GM18517 (cell line): ENCODE measurements at regions not wholly inside any gene's neighbourhood (a gene's known extent, or its start where the extent isn't known, plus 50 kb on each side); places are given as distances from the start of the nearest gene placed in this dataset.

Experiments
- ATAC-seq: cut with Tn5 transposase; IDR thresholded peaks from one replicate; pipeline ENCODE4 v1.9.1; 2021; ENCODE audit warnings: mild to moderate bottlenecking, moderate library complexity; ENCODE audit not compliant: unreplicated experiment

- peak; percentile 80 for ATAC-seq
Measured at GRCh38 chr6:2563635-2564034, 187.1 kb downstream of the MYLK4 start.

DNA sequence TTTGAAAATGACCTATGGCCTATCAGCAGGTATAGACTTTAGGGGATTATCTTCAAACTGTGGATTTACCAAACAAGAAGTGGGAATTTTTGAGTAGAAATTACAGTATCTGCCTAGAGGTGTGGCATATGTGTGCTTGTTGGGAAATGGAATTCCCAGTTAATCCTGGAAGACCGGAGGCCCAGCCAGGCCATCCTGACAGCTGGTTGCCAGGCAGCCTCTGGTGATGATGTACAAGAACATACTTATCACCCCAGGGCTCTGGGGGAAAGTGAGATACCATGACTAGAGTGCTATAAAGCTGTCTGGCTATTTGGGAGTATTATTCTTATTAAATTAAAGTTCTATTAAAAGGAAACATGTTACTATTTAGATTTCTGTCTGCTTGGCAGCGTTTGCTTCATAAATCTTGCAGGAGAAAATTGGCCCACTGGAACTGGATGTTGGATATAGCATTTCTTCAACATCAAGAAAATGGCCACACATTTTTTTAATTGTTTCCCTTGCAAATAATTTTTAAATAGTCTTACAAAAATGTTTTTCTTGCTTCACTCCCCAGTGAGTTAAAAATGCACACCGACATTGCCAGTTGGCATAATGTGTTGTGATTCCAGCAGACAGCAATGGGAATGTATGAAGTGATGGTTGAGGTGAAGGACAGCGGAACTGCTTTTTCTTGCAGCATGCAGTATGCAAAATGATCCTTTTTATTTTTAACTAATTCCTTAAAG, 187.8 kb downstream of the MYLK4 start:
- no peak for ATAC-seq

DNA sequence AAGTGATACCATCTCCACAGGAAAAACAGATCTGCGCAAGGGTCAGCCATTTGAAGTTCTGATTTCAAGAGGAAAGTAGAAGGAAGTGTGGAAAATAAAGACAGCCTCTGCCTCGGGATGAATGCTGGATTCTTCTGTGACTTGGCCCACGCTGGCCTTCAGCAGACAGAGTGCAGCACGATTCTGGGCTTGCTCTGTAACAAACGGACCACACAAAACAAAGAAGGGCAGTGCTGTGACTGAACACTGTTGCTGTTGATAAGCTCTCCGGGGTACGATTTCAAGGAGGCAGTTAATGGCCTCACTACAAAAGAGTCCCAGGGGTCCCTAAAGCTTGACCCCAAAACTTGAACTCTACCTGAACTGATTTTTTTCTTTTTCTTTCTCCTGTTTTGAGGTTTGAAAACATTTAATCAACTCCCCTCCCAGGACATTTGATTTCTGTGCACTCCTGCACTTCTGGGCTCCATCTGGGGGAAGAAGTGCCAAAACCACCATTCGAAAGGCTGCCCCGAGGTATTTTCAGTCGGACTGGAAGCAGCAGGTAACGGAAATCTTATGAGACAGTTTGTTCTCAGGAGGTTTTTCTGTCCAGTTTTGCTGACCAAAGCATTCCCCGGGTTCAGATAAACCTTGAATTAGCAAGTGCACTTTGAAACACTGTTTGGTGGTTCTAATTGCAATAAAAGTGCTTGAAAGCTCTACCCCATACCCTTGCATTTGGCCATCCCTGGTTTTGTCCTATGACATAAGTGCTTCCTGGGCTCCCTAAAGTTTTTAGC, 189.6 kb downstream of the MYLK4 start:
- ATAC-seq, result no peak

GRCh38 chr6:2560140-2560818, 190.4 kb downstream of the MYLK4 start:
- no peak for ATAC-seq

GRCh38 chr6:2558861-2559801, 191.6 kb downstream of the MYLK4 start:
- ATAC-seq, result no peak

- ATAC-seq, result no peak
Measured at GRCh38 chr6:2558098-2558680, 192.5 kb downstream of the MYLK4 start.

GRCh38 chr6:2557181-2557720, 193.5 kb downstream of the MYLK4 start:
- no peak for ATAC-seq

GRCh38 chr6:2556761-2557160, 194.0 kb downstream of the MYLK4 start:
- no peak for ATAC-seq

- no peak for ATAC-seq
Measured at GRCh38 chr6:2554651-2555260, 196.0 kb downstream of the MYLK4 start.

DNA sequence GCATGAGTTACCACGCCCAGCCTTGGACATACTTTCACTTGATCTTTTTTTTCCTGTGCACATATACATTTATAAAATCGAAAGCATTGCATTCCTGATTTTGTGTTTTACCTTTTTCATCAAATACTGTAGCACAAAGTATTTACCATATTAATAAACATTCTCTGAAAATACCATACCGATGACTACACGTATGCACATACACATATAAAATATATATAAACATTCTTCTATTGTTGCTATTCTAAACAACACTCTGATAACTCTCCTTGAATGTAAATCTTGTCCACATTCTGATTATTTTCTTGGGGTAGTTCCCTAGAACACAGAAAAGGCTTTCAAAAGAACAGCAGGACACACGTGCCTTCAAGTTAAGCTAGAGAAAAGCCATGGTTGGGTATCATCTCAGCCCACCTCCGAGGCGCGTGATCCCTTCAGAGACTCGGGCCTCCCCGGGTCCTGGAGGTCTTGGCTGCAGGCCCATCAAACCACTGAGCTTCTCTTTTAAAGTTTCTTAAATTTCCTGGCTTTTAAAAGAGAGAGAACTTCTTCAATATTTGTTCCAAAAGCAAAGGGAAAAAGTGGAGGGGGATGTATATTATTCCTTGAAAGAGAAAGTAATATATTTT, 198.1 kb downstream of the MYLK4 start:
- ATAC-seq, result no peak

DNA sequence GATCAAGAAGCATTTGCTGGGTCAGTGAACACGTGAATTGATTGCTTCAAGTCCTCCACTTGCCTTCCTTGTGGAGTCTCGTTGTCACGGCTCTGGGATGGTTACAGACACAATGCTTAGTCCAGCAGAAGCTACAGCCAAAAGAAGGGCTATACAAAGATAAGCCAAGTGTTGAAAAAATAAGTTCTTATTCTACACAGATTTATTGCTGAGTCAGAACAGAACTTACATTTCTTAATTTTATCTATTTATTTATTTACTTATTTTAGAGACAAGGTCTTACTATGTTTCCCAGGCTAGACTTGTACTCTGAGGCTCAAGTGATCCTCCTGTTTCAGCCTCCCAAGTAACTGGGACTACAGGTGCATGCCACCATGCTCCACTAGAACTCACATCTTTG, 199.0 kb downstream of the MYLK4 start:
- no peak for ATAC-seq

DNA sequence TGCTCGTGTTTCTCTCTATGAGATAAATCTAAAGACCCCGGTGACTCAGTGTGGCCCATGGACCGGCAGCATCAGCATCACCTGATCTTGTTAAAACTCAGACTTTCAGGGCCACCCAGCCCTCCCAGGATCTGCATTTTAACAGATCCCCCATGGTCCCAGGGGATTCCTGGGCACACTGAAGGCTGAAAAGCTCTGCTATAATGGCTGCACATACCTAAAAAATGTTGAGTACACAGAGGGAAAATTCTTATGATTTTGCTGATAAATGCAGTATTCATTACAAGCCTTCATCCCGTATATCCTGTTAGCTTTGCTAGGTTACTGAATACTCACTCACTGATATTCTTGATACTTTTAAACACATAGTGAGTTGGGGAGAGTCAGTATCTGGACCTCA, 200.5 kb downstream of the MYLK4 start:
- no peak for ATAC-seq

GRCh38 chr6:2549834-2550233, 200.9 kb downstream of the MYLK4 start:
- ATAC-seq, result no peak

GRCh38 chr6:2547355-2547754, 203.4 kb downstream of the MYLK4 start:
- no peak for ATAC-seq

DNA sequence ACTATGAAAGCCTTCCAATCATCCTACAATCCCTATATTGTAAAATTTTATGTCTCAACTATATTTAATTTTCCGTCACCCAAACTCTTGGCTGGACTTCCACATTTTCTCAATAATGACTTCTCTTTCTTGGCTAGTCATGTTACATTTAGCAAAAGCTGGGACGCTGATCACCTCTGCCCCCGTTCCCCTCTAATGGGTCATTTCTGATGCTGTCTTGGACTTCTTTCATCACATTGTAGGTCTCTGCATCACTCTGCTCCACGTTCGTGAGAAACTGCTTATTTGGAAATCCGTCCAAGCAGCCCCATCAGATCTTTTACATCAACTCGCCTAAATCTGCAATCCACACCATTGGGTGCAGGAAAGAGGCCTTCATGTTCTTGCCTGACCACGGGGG, 203.8 kb downstream of the MYLK4 start:
- no peak for ATAC-seq

DNA sequence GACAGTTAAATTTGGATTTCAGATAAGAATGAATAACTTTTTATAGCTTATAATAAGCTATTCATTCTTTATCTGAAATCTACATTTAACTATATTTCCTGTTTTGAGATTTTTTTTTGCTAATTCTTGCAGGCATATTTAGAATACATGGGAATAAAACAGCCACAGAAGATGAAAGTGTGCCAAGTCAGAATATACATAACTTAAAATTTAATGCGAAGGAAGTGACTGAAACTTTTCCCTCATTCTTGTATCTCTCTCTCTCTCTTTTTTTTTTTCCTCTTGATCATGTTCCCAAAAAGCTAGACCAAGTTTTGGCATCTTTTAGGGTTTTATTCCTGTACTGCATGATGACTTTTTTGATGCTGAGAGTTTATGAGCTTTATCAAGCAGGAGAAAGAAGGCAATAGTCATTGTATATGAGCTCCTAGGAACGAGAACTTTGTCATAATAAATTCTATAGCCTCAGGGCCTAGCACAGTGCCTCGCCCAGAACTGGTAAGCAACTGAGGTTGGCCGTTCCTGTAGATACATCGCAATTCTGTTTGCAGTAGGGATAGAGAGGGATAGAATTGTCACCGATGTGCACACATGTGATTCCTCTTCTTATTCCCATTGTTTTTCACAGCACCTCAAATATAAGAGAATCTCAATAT, 205.2 kb downstream of the MYLK4 start:
- no peak for ATAC-seq

DNA sequence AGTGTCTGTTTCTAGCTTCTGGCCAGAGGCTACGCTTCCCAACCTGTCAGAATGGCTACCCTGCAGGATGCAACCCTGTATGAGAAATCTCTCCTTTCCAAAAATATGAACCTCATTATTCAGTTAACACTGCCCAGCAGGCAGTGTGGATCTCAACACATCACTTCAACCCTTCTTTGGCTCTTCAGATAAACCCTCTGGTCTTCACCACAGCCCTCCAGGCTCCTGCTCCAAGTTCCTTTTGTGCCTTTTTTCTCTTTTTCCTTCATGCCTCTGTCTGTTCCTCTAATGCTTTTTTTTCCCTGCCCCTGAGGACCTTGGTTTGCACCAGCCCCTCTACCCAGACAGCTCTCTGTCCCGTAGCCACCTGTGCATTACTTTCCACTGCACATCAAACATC, 207.4 kb downstream of the MYLK4 start:
- no peak for ATAC-seq

DNA sequence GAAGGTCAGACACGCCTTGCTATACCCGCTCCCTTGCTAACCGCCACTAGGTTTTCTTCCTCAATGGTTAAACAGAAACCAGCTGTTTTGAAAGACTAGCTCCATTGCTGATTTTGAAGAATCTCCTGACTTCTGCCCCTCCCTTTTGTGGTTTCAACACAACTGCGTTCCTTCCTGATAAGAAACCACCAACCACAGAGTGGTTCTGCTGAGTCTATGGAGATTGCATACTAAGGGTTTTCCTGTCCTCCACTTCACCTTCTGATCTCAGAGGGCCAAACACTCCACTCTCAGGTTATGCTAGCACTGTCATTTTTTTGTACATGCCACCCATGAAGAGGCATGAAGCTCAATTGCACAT, 207.9 kb downstream of the MYLK4 start:
- ATAC-seq, result no peak
